GM19438 (cell line): ENCODE measurements at regions not wholly inside any gene's neighbourhood (a gene's known extent, or its start where the extent isn't known, plus 50 kb on each side); places are given as distances from the start of the nearest gene placed in this dataset.

Experiments
- ATAC-seq: cut with Tn5 transposase; IDR thresholded peaks from one replicate; pipeline ENCODE4 v1.9.1; 2021; ENCODE audit warnings: low read depth; ENCODE audit not compliant: unreplicated experiment

GRCh38 chr13:109869312-109870237 lies 83.2 kb upstream of the IRS2 start:
- no peak for ATAC-seq

GRCh38 chr13:109868578-109869311 lies 82.4 kb upstream of the IRS2 start:
- ATAC-seq: no peak

DNA sequence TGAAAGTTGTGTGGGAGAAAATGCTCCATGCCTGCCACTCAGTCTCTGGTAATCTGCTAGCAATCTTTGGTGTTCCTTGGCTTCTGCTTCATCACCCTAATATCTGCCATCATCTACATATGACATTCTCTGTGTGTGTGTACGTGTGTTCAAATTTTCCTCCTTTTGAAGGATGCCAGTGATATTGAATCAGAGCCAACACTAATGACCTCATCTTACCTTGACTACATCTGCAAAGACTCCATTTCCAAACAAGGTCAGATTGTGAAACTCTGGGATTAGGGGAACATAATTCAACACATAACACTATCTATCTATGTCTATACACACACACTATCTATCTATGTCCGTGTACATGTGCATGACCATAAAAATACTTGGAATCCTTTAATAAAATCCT lies 81.4 kb upstream of the IRS2 start:
- no peak for ATAC-seq

- no peak for ATAC-seq
Observed at GRCh38 chr13:109862627-109863026, 76.2 kb upstream of the IRS2 start.

DNA sequence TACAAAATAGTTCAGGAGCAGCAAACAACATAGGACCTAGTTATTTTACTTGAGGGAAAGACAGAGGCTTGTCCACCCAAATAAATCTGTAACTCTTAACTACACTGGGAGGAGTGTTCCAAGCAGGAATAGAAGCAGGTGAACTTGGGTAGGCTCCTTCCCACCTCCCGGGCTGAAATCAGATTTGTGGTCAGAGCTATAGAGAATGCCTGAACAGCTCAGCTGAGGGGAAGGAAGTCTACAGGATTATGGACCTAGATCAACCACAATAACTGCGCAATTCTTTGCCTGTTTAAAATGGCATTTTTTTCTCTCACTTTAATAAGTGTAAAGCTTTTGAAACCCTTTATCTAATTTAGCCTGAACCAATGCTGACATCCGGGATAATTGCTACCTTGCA lies 73.5 kb upstream of the IRS2 start:
- no peak for ATAC-seq

DNA sequence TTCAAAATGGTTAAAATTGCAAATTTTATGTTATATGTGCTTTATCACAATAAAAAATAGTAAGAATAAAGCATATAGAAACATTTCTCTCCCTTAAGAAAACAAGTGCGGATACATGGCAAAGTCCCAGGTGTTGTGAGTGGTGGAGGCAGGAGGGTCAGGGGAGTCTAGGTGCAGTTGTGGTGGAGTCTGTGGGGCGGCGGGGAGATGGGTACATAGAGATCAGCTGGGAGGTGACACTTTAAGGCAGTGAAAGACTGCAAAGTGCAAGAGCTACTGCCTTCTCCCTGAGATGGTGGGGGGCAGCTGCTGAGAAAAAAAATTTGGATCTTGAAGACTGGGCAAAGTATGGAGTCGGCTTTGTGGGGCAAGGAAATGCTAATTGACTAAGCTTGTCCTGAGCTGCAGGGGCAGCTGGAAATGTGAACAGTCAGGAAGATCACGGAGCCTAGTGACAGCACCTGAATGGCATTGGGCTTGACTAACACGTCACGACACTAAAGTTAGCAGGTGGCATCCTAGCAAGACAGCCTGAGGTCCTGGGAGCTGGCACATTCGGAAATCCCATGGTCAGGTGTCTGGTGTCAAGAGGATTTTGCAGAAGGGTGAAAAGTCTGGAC lies 72.9 kb upstream of the IRS2 start:
- no peak for ATAC-seq

DNA sequence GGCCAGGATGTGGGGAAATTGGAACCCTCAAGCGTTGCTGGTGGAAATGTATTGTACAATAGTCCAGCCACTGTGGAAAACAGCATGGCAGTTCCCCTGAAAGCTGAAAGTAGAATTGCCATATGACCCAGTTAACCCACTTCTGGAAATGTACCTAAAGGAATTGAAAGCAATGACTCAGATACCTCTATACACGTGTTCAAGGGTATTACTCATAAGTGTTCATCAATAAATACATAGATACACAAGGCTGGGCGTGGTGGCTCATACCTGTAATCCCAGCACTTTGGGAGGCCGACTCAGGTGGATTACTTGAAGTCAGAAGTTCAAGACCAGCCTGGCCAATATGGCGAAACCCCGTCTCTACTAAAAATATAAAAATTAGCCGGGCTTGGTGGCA lies 71.9 kb upstream of the IRS2 start:
- no peak for ATAC-seq

DNA sequence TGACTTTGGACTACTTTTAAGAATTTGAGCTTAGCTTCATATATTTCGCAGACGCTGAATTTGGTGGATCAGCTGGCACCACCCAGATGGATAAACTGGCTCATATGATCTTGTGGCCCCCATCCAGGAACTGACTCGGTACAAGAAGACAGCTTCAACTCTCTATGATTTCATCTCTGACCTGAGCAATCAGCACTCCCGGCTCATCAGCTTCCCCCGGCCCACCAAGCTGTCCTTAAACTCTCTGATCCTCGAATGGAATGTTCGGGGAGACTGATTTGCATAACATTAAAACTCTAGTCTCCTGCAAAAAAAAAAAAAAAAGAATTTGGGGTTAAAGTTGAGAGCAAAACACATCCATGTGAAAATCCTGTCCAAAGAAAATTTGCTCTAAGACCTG lies 71.4 kb upstream of the IRS2 start:
- no peak for ATAC-seq

- no peak for ATAC-seq
Observed at GRCh38 chr13:109857325-109857724, 70.9 kb upstream of the IRS2 start.

GRCh38 chr13:109856350-109856749 lies 70.0 kb upstream of the IRS2 start:
- no peak for ATAC-seq

DNA sequence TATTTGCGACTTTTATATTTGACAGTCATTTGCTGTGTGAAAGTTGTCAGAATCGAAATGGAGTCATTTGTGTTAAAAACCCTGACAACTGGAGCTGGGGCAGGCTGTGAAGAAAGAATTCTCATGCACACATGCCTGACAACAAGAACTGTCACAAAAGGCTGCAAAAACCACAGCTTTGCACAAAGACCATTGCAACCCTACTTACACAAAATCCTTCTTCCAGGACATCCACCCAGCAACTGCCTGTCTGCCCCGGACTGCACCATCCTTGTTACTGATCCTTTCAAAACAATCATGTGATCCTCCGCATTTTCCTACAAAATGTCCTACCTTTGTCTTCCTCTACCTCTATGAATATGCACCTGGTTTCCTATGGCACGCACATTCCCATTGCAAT lies 66.8 kb upstream of the IRS2 start:
- ATAC-seq: no peak

DNA sequence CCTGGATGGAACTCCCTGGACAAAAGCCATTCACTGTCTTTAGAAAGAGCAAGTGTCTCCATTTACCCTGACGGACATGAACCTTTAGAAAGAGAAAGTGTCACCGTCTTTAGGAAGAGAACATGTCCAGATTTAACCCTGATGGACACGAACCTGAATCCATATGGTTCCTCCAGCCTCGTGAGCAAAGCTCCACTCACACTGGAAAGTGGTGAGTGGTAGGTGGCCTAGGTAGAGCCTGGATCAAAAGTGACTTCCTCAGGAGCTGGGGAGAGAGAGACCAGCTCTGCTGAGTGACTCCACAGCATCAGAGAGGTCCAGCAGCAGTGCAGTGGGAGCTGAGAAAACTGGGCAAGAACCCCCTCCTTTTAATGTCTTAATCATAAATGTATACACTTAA lies 59.8 kb upstream of the IRS2 start:
- ATAC-seq: no peak

- no peak for ATAC-seq
Observed at GRCh38 chr13:109844396-109844795, 58.0 kb upstream of the IRS2 start.

GRCh38 chr13:109843695-109844094 lies 57.3 kb upstream of the IRS2 start:
- ATAC-seq: no peak

DNA sequence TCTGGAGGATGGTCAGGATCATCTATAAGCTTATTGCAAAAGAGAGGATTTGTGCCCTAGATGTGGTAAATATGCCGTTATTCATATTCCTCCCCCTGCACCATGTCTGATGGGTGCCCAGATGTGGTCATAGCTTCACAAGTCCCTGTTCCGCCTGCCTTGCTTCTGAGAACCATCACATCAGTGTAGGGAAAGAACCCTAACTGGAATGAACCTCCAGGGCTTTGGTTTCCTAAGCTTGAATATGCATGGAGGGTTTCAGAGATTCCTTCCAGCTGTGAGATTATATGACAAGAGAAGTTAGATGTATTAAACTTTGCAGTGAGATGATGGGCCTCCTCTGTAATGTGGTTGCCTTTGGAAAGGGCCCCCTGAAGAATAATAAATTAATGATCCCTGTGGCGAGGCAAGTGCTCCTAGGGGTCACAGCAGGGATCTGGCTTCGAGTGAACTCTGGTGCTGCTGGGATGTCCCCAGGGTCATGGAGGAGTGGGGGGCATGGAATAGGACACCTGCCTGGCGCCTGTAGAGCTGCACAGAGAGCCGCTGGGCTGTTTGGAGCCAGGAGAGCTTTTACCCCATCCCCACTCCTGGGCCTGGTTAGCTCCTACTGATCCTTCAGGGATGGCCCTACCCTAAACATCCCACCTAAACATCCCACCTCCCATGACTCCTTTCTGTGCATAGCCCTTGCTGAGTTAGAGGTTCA lies 56.0 kb upstream of the IRS2 start:
- ATAC-seq: no peak

GRCh38 chr13:109840893-109841287 lies 54.5 kb upstream of the IRS2 start:
- ATAC-seq: no peak

DNA sequence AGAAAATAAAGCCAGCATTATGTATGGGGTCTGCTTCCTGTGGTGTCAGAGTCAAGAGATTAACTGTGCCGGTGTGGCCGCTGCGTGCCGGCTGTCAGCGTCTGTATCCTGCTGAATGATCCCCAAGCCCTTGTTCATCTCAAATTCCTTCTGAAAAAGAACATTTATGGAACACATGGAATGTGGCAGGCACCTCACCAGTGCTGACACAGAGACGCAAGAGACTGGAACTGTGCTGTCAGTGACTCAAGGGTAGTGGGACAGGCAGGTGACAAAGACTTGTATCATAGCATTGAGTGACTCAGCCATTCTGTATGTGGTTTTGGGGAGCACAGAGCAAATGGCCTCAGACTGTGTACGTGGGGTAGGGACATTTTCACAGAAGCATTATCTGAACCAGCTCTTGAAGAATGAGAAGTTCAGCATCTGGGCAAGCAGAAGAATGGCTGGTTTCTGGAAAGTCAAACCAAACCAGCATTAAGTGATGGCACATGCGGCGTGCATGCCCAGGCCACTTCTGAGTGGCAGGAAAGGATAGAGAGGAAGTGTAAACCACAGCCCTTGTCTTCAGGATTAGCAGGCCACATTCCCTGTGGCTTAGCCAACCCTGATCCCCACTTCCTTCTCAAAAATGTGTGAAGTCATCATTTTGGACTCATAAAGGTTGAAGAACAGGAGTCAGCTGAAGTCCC lies 54.0 kb upstream of the IRS2 start:
- no peak for ATAC-seq

GRCh38 chr13:109836629-109837607 lies 50.5 kb upstream of the IRS2 start:
- peak; percentile 93 for ATAC-seq
